ENCODE measurements at regions not wholly inside any gene's neighbourhood (a gene's known extent, or its start where the extent isn't known, plus 50 kb on each side); places are given as distances from the start of the nearest gene placed in this dataset.
A peak's percentile ranks its signal among the peaks of the same experiment; 100 is the strongest.

DNA sequence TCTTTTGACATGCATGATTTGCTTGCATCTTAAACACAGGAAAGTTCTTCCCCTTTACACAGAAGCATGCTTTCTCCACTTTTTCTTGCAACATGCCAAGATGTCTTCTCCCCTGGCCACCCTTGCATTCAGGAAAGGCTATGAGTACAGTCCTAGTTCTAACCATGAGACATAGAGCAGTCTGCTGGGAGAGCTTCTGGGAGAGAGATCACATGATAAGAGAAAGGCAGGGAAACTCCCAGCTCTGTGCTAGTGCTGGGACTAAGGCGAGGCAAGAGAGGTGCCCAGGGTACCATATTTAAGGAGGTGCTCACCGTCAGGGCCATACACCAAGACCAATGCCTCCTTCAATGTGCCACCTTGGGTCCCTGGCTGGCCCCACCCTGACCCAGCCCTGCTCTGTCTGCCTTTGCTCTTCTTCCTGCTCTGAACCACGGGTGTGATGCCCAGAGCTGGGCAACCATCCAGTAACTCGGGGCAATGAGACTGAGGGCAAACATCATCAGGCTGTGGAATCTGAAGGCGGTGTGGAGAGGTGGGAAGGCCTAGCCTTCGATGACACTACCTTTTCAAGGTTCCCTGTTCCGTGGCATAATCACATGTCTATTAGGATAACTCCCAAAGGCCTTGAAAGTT lies 77.4 kb upstream of the PRR20G start:
- Histone ChIP-seq H3K4me3 (ENCODE audit: low read depth, low read length) (no peak overlapping the region), H3K36me3 (ENCODE audit: control insufficient read depth, insufficient read depth, low read length) (no peaks in the 10 kb centered on the region), H3K9me3 (ENCODE audit: control insufficient read depth, insufficient read depth, low read length) (no peaks in the 10 kb centered on the region), H3K27ac (ENCODE audit: low read depth, low read length) (no peak overlapping the region), H3K4me1 (ENCODE audit: control insufficient read depth, insufficient read depth, low read length) (no peaks in the 10 kb centered on the region), H3K27me3 (ENCODE audit: control insufficient read depth, insufficient read depth, low read length) (no peaks in the 10 kb centered on the region)
- 83% methylated on average over 2 of the region's 7 CpGs for WGBS (ENCODE audit: insufficient coverage)
- DNase-seq (ENCODE audit: low read depth in 4 of 6, low spot score in 6 of 6), result no peak

GRCh38 chr3:127363891-127364290 lies 76.0 kb upstream of the PRR20G start:
- no peak overlapping the region for H3K4me3 ChIP-seq (ENCODE audit: low read depth, low read length)
- no peaks in the 10 kb centered on the region for H3K4me1 ChIP-seq (ENCODE audit: control insufficient read depth, insufficient read depth, low read length)
- WGBS (ENCODE audit: insufficient coverage), result no CpG with 5 or more reads among the region's 3 CpGs
- no peak overlapping the region for H3K27ac ChIP-seq (ENCODE audit: low read depth, low read length)
- no peaks in the 10 kb centered on the region for H3K36me3 ChIP-seq (ENCODE audit: control insufficient read depth, insufficient read depth, low read length)
- no peaks in the 10 kb centered on the region for H3K9me3 ChIP-seq (ENCODE audit: control insufficient read depth, insufficient read depth, low read length)
- peak in 1 of 6 donors; percentile 56 for DNase-seq (ENCODE audit: low read depth in 4 of 6, low spot score in 6 of 6)
- H3K27me3 ChIP-seq (ENCODE audit: control insufficient read depth, insufficient read depth, low read length), result no peaks in the 10 kb centered on the region

- Histone ChIP-seq H3K4me1 (ENCODE audit: control insufficient read depth, insufficient read depth, low read length) (no peaks in the 10 kb centered on the region), H3K9me3 (ENCODE audit: control insufficient read depth, insufficient read depth, low read length) (no peaks in the 10 kb centered on the region), H3K27me3 (ENCODE audit: control insufficient read depth, insufficient read depth, low read length) (no peaks in the 10 kb centered on the region), H3K36me3 (ENCODE audit: control insufficient read depth, insufficient read depth, low read length) (no peaks in the 10 kb centered on the region), H3K4me3 (ENCODE audit: low read depth, low read length) (no peak overlapping the region), H3K27ac (ENCODE audit: low read depth, low read length) (no peak overlapping the region)
- no peak for DNase-seq (ENCODE audit: low read depth in 4 of 6, low spot score in 6 of 6)
- 72% methylated on average over 11 of the region's 13 CpGs for WGBS (ENCODE audit: insufficient coverage)
Observed at GRCh38 chr3:127363171-127363570, 75.3 kb upstream of the PRR20G start.

GRCh38 chr3:127360647-127361046 lies 72.8 kb upstream of the PRR20G start:
- Histone ChIP-seq H3K36me3 (ENCODE audit: control insufficient read depth, insufficient read depth, low read length) (no peaks in the 10 kb centered on the region), H3K27ac (ENCODE audit: low read depth, low read length) (no peak overlapping the region), H3K4me1 (ENCODE audit: control insufficient read depth, insufficient read depth, low read length) (no peaks in the 10 kb centered on the region), H3K27me3 (ENCODE audit: control insufficient read depth, insufficient read depth, low read length) (no peaks in the 10 kb centered on the region), H3K4me3 (ENCODE audit: low read depth, low read length) (no peak overlapping the region), H3K9me3 (ENCODE audit: control insufficient read depth, insufficient read depth, low read length) (peaks cover 3% of the 10 kb centered on the region)
- WGBS (ENCODE audit: insufficient coverage), result 92% methylated on average over 7 of the region's 7 CpGs
- no peak for DNase-seq (ENCODE audit: low read depth in 4 of 6, low spot score in 6 of 6)

DNA sequence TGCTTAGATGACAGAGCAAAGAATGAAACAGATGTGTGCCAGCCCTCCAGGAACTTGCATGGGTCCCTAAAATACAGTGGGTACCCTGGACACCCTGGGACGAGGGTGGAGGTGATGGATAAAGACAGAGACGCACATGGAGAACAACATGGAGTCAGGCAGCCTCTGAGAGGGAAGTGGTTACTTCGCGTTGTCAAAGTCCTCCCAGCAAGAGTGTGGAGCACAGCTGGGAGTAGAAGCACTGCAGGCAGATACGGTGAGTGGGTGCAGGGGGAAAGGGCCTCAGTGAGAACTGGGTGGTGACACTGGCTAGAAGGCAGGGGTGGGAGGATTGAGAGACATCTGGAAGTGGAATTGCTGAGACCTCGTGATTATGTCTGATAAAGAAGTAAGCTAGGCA lies 70.8 kb upstream of the PRR20G start:
- WGBS (ENCODE audit: insufficient coverage), result 96% methylated on average over 6 of the region's 6 CpGs
- Histone ChIP-seq H3K4me1 (ENCODE audit: control insufficient read depth, insufficient read depth, low read length) (no peaks in the 10 kb centered on the region), H3K27ac (ENCODE audit: low read depth, low read length) (no peak overlapping the region), H3K27me3 (ENCODE audit: control insufficient read depth, insufficient read depth, low read length) (no peaks in the 10 kb centered on the region), H3K36me3 (ENCODE audit: control insufficient read depth, insufficient read depth, low read length) (no peaks in the 10 kb centered on the region), H3K9me3 (ENCODE audit: control insufficient read depth, insufficient read depth, low read length) (peaks cover 7% of the 10 kb centered on the region), H3K4me3 (ENCODE audit: low read depth, low read length) (no peak overlapping the region)
- DNase-seq (ENCODE audit: low read depth in 4 of 6, low spot score in 6 of 6), result no peak

- no peak for DNase-seq (ENCODE audit: low read depth in 4 of 6, low spot score in 6 of 6)
- H3K9me3 ChIP-seq (ENCODE audit: control insufficient read depth, insufficient read depth, low read length), result peaks cover 7% of the 10 kb centered on the region
- no peak overlapping the region for H3K27ac ChIP-seq (ENCODE audit: low read depth, low read length)
Observed at GRCh38 chr3:127356381-127356780, 68.5 kb upstream of the PRR20G start.

DNA sequence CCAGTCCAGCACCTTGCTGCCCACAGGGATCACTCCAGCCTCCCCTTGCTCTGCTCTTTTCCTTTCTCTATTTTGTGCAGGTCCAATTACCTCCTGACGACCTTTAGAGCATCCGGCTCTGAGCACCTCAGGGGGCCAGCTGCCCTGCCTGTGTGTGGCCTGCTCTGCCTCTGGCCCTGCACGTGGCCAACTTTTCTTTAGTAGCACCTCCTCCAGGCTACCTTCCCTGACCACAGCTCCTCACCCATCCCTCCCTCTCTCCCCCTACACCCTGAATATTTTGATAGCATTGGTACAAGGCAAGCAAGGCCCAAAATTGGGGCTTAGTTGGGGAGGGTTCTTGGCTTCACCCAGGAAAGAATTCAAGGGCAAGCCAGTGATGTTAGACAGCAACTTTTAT lies 66.9 kb upstream of the PRR20G start:
- H3K27me3 ChIP-seq (ENCODE audit: control insufficient read depth, insufficient read depth, low read length), result no peaks in the 10 kb centered on the region
- no peak for DNase-seq (ENCODE audit: low read depth in 4 of 6, low spot score in 6 of 6)
- H3K4me1 ChIP-seq (ENCODE audit: control insufficient read depth, insufficient read depth, low read length), result peaks cover 14% of the 10 kb centered on the region
- no peak overlapping the region for H3K4me3 ChIP-seq (ENCODE audit: low read depth, low read length)
- H3K36me3 ChIP-seq (ENCODE audit: control insufficient read depth, insufficient read depth, low read length), result peaks cover 3% of the 10 kb centered on the region
- peaks cover 7% of the 10 kb centered on the region for H3K9me3 ChIP-seq (ENCODE audit: control insufficient read depth, insufficient read depth, low read length)
- no peak overlapping the region for H3K27ac ChIP-seq (ENCODE audit: low read depth, low read length)
- 48% methylated on average over 3 of the region's 3 CpGs for WGBS (ENCODE audit: insufficient coverage)

More at GRCh38 chr3:127356381-127356780, 68.5 kb upstream of the PRR20G start:
- H3K4me3 ChIP-seq (ENCODE audit: low read depth, low read length), result no peak overlapping the region
- H3K4me1 ChIP-seq (ENCODE audit: control insufficient read depth, insufficient read depth, low read length), result peaks cover 6% of the 10 kb centered on the region
- H3K36me3 ChIP-seq (ENCODE audit: control insufficient read depth, insufficient read depth, low read length), result no peaks in the 10 kb centered on the region
- 91% methylated on average over 2 of the region's 2 CpGs for WGBS (ENCODE audit: insufficient coverage)
- no peaks in the 10 kb centered on the region for H3K27me3 ChIP-seq (ENCODE audit: control insufficient read depth, insufficient read depth, low read length)

DNA sequence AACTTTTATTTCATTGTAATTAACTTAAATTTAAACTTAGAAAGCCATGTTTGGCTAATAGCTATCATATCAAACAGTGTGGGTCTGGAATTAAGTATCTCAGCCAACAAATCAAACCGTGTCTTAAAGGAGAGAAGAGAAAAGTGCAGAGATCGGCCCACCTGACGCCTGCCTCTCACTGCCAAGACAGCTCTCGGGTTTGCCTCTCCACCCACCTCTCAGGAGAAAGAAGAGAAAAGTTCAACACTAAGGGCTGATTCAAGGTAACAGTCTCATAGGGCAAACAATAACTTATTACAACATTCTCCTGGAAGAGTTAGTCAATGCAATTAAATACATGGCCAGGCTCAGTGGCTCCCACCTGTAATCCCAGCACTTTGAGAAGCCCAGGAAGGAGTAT lies 64.8 kb upstream of the PRR20G start:
- peaks cover 4% of the 10 kb centered on the region for H3K36me3 ChIP-seq (ENCODE audit: control insufficient read depth, insufficient read depth, low read length)
- no peak for DNase-seq (ENCODE audit: low read depth in 4 of 6, low spot score in 6 of 6)
- no peaks in the 10 kb centered on the region for H3K27me3 ChIP-seq (ENCODE audit: control insufficient read depth, insufficient read depth, low read length)
- H3K4me1 ChIP-seq (ENCODE audit: control insufficient read depth, insufficient read depth, low read length), result peaks cover 14% of the 10 kb centered on the region
- H3K9me3 ChIP-seq (ENCODE audit: control insufficient read depth, insufficient read depth, low read length), result peaks cover 7% of the 10 kb centered on the region
- WGBS (ENCODE audit: insufficient coverage), result 80% methylated on average over 1 of the region's 4 CpGs
- no peak overlapping the region for H3K27ac ChIP-seq (ENCODE audit: low read depth, low read length)
- H3K4me3 ChIP-seq (ENCODE audit: low read depth, low read length), result no peak overlapping the region

DNA sequence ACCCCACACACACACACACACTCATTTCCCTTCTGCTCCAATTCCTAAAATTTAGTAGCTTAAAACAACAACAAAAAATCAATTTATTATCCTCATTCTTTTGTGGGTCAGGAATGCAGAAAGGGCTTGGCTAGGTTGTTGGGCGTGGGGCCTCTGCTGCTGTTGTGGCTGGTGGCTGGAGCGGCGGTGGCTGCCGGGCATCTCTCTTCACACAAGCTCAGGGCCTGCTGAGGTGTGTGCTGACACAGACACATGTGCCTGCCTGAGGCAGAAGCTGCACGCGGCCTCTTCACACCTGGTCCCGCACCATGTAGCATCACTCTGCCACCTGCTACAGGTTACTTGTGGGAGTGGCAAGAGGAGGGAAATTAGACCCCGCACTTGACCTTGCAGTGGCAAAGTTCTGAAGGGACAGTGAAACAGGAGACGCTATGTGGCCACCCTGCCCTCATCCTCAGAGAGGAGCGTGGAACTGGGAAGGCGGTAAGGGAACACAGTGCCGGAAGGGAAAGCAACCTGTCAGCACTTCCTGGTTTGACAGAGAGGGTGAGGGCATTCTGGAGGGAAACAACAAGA lies 64.0 kb upstream of the PRR20G start:
- peaks cover 7% of the 10 kb centered on the region for H3K9me3 ChIP-seq (ENCODE audit: control insufficient read depth, insufficient read depth, low read length)
- H3K4me1 ChIP-seq (ENCODE audit: control insufficient read depth, insufficient read depth, low read length), result peaks cover 14% of the 10 kb centered on the region
- H3K4me3 ChIP-seq (ENCODE audit: low read depth, low read length), result no peak overlapping the region
- H3K27me3 ChIP-seq (ENCODE audit: control insufficient read depth, insufficient read depth, low read length), result no peaks in the 10 kb centered on the region
- no peak for DNase-seq (ENCODE audit: low read depth in 4 of 6, low spot score in 6 of 6)
- peaks cover 4% of the 10 kb centered on the region for H3K36me3 ChIP-seq (ENCODE audit: control insufficient read depth, insufficient read depth, low read length)
- no peak overlapping the region for H3K27ac ChIP-seq (ENCODE audit: low read depth, low read length)
- WGBS (ENCODE audit: insufficient coverage), result 88% methylated on average over 10 of the region's 12 CpGs

DNA sequence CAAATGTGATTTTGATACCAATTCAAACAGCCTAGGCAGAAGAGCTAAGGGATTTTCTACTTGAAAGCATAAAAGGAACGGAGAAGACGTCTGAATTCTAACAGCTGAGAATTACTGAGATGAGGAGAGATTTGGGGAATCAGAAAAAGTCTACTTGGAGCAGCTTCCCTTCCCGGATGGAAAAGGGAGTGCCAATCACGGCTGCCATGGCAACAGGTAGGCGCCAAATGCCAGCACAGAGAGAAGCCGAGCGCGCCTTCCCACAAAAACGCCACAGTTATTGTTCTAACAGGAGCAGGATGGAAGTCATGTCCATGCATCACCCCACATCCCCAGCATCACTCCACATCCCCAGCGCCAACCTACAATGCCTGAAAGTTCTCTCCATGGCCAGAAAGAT lies 63.5 kb upstream of the PRR20G start:
- no peaks in the 10 kb centered on the region for H3K27me3 ChIP-seq (ENCODE audit: control insufficient read depth, insufficient read depth, low read length)
- peaks cover 4% of the 10 kb centered on the region for H3K36me3 ChIP-seq (ENCODE audit: control insufficient read depth, insufficient read depth, low read length)
- H3K9me3 ChIP-seq (ENCODE audit: control insufficient read depth, insufficient read depth, low read length), result peaks cover 4% of the 10 kb centered on the region
- no peak overlapping the region for H3K4me3 ChIP-seq (ENCODE audit: low read depth, low read length)
- peak in 3 of 6 donors; percentile 35 to 90 (median 82) for DNase-seq (ENCODE audit: low read depth in 4 of 6, low spot score in 6 of 6)
- WGBS (ENCODE audit: insufficient coverage), result 9% methylated on average over 10 of the region's 10 CpGs
- H3K4me1 ChIP-seq (ENCODE audit: control insufficient read depth, insufficient read depth, low read length), result peaks cover 14% of the 10 kb centered on the region
- H3K27ac ChIP-seq (ENCODE audit: low read depth, low read length), result no peak overlapping the region
